ENCODE measurements at regions not wholly inside any gene's neighbourhood (a gene's known extent, or its start where the extent isn't known, plus 50 kb on each side); places are given as distances from the start of the nearest gene placed in this dataset.

DNA sequence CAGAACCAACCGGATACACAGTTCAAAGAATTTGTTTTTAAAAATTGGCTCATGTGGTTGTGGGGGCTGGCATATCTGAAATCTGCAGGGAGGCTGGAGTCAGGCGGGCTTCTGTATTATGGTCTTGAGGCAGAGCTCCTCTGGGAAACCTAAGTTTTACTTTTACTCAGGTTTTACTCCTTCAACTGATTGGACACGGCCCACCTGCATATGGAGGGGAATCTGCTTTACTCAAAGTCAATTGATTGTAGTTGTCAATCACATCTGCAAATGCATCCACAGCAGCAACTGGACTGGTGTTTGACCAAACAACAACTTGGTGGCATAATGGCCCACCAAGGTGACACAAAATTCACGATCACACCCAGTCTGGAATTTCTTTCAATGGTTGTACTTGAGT lies 103.4 kb downstream of the ERMARD start:
- no peak for ATAC-seq (ENCODE audit: insufficient read depth, low FRiP score)
- DNase-seq = no peak
- 93 to 100% methylated on average over 4 of the region's 4 CpGs for WGBS, 2 donors
- Histone ChIP-seq H3K36me3 (ENCODE audit: control insufficient read depth in 4 of 4, insufficient read depth in 4 of 4, low read length in 4 of 4) (no peaks in the 10 kb centered on the region), H3K27me3 (ENCODE audit: control insufficient read depth in 3 of 3, insufficient read depth in 3 of 3, low read length in 2 of 3) (no peaks in the 10 kb centered on the region), H3K27ac (ENCODE audit: low read depth in 1 of 2, low read length in 1 of 2) (no peak overlapping the region), H3K4me3 (no peak overlapping the region), H3K4me1 (ENCODE audit: control insufficient read depth in 5 of 5, insufficient read depth in 5 of 5, low read length in 5 of 5) (peaks cover 0 to 15% (median 0%) of the 10 kb centered on the region in 5 donors), H3K9ac (ENCODE audit: insufficient read depth in 1 of 2, low read length in 2 of 2) (no peak overlapping the region), H3K9me3 (ENCODE audit: control insufficient read depth in 4 of 4, insufficient read depth in 3 of 4, low read length in 3 of 4) (peaks cover 0 to 21% (median 0%) of the 10 kb centered on the region in 4 donors)
- TF ChIP-seq, protein P1, sequence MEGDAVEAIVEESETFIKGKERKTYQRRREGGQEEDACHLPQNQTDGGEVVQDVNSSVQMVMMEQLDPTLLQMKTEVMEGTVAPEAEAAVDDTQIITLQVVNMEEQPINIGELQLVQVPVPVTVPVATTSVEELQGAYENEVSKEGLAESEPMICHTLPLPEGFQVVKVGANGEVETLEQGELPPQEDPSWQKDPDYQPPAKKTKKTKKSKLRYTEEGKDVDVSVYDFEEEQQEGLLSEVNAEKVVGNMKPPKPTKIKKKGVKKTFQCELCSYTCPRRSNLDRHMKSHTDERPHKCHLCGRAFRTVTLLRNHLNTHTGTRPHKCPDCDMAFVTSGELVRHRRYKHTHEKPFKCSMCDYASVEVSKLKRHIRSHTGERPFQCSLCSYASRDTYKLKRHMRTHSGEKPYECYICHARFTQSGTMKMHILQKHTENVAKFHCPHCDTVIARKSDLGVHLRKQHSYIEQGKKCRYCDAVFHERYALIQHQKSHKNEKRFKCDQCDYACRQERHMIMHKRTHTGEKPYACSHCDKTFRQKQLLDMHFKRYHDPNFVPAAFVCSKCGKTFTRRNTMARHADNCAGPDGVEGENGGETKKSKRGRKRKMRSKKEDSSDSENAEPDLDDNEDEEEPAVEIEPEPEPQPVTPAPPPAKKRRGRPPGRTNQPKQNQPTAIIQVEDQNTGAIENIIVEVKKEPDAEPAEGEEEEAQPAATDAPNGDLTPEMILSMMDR (IDR thresholded peaks at IDR 0.05; ENCODE audit: control extremely low read depth, extremely low read depth) = no peak

DNA sequence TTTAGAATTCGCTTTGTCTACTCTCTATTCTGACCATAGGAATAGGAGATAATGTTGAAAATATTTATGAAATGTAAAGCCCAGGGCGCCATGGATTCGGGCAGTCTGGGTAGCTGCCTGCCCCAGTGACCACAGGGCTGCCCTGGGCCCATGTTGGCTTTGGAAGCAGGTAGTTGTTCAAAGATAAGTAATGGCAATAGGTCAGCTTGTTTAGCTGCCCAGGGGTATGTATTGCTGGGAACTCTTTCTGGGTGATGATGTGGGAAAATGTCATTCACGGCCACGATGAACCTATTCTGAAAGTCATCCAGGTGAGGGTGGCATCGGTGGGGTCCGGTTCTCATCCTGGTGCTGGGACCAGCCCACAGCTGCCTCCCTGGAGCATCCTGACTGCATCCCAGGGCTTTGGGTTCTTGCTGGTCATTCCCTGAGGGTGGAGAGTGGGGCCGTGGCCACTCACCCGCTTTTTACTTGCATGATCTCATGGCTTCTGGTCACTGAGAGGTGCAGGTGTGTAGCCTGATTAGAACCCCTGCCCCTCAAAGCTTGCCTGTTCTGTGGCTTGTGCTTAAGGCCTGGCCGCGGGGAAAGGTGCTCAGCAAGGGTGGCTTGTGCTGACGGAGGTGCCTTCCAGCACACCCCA lies 102.8 kb downstream of the ERMARD start:
- peaks cover 0 to 15% (median 0%) of the 10 kb centered on the region in 5 donors for H3K4me1 ChIP-seq (ENCODE audit: control insufficient read depth in 5 of 5, insufficient read depth in 5 of 5, low read length in 5 of 5)
- H3K27me3 ChIP-seq (ENCODE audit: control insufficient read depth in 3 of 3, insufficient read depth in 3 of 3, low read length in 2 of 3) = no peaks in the 10 kb centered on the region
- H3K36me3 ChIP-seq (ENCODE audit: control insufficient read depth in 4 of 4, insufficient read depth in 4 of 4, low read length in 4 of 4) = no peaks in the 10 kb centered on the region
- H3K9me3 ChIP-seq (ENCODE audit: control insufficient read depth in 4 of 4, insufficient read depth in 3 of 4, low read length in 3 of 4) = peaks cover 0 to 21% (median 0%) of the 10 kb centered on the region in 4 donors
- no peak for DNase-seq
- H3K9ac ChIP-seq (ENCODE audit: insufficient read depth in 1 of 2, low read length in 2 of 2) = no peak overlapping the region
- H3K4me3 ChIP-seq = no peak overlapping the region
- TF ChIP-seq, protein P1 (IDR thresholded peaks at IDR 0.05; ENCODE audit: control extremely low read depth, extremely low read depth) = no peak
- H3K27ac ChIP-seq (ENCODE audit: low read depth in 1 of 2, low read length in 1 of 2) = peak overlapping the region in 1 of 2 donors; percentile 23
- WGBS, 2 donors = 96 to 97% methylated on average over 12 of the region's 12 CpGs
- ATAC-seq (ENCODE audit: insufficient read depth, low FRiP score) = no peak

DNA sequence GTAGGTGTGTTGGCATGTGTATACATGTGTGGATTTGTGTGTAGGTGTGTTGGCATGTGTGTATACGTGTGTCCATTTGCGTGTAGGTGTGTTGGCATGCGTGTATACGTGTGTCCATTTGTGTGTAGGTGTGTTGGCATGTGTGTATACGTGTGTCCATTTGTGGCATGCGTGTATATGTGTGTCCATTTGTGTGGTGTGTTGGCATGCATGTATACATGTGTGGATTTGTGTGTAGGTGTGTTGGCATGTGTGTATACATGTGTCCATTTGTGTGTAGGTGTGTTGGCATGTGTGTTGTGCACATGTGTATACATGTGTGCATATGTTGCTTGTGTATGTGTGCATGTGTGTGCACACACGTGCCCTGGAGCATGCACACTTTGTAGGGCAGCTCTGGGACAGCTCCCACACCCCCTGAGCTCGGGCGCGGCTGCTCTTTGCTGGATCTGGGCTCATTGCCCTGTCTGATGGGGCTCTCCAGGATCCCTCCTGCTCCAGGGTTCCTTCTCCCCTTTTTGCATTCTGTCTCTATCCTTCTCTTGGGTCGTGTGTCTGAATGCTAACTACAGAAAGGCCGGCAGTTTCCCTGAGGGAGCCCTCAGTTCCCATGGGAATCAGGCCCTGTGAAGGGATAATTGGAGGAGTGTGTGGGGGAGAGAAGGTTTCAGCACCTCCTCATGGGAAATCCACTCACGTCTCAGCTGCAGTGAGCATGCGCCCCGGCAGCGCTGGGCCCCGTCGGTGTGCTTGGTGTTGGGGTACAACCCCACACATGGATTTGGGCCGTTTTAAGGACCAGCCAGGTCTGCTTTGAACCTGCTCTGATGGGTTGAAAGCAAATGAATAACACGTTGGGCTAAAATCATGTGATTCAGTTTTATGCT lies 102.0 kb downstream of the ERMARD start:
- WGBS, 2 donors = 90 to 93% methylated on average over 20 of the region's 20 CpGs
- Histone ChIP-seq H3K27me3 (ENCODE audit: control insufficient read depth in 3 of 3, insufficient read depth in 3 of 3, low read length in 2 of 3) (peaks cover 0 to 3% (median 0%) of the 10 kb centered on the region in 3 donors), H3K27ac (ENCODE audit: low read depth in 1 of 2, low read length in 1 of 2) (peak overlapping the region in 1 of 2 donors; percentile 82), H3K4me1 (ENCODE audit: control insufficient read depth in 5 of 5, insufficient read depth in 5 of 5, low read length in 5 of 5) (peaks cover 0 to 15% (median 0%) of the 10 kb centered on the region in 5 donors), H3K9me3 (ENCODE audit: control insufficient read depth in 4 of 4, insufficient read depth in 3 of 4, low read length in 3 of 4) (peaks cover 0 to 19% (median 0%) of the 10 kb centered on the region in 4 donors), H3K4me3 (no peak overlapping the region), H3K36me3 (ENCODE audit: control insufficient read depth in 4 of 4, insufficient read depth in 4 of 4, low read length in 4 of 4) (no peaks in the 10 kb centered on the region), H3K9ac (ENCODE audit: insufficient read depth in 1 of 2, low read length in 2 of 2) (no peak overlapping the region)
- DNase-seq (no peak), ATAC-seq (ENCODE audit: insufficient read depth, low FRiP score) (no peak)
- TF ChIP-seq, protein P1 (IDR thresholded peaks at IDR 0.05; ENCODE audit: control extremely low read depth, extremely low read depth) = no peak

Measured in lung (tissue), 11 donors.